ENCODE measurements at regions not wholly inside any gene's neighbourhood (a gene's known extent, or its start where the extent isn't known, plus 50 kb on each side); places are given as distances from the start of the nearest gene placed in this dataset.
A peak's percentile ranks its signal among the peaks of the same experiment; 100 is the strongest.
"Not testable (repeated sequence)": the region's sequence is repeated elsewhere in the genome, so short reads cannot be mapped to it uniquely, and the experiment has no call there.

DNA sequence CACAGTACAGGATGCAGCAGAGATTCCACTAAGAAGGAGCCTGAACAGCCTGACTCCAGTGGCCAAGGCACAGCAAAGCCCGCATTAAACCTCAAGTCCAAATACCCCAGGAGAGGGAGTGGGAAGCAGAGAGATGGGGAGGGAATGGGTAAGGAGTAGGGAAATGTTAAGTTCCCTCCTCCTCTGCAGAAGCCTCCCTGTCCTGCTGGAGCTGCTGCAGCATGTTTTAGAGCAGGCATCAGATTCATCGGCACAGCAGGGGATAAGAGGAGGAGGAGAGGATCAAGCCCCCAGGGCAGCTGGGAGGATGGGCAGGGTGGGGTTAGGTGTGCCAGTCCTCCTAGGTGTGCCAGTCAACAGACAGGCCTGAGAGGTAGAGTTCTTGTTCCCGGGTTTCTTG, 709.7 kb downstream of the PTPRU start:
- no peak for DNase-seq (ENCODE audit: low spot score)

DNA sequence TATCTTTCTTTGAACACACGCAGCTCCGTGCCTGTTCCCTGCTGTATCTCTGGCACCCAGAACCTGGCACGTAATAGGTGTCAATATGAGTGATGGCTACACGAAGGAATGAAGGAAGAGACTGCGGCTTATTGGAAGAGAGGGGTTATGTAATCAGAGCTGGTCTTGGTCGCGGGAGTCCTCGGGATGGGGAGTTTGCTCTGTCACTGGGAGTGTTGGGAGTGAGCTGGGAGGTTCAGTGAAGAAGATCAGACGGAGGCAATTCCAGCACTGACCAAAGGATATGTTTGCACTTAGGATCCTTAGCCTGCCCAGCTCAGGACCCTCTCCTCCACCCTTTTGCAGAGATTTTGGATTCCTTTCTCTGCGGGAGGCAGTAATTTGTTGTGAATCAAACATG, 709.1 kb downstream of the PTPRU start:
- no peak for DNase-seq (ENCODE audit: low spot score)

DNA sequence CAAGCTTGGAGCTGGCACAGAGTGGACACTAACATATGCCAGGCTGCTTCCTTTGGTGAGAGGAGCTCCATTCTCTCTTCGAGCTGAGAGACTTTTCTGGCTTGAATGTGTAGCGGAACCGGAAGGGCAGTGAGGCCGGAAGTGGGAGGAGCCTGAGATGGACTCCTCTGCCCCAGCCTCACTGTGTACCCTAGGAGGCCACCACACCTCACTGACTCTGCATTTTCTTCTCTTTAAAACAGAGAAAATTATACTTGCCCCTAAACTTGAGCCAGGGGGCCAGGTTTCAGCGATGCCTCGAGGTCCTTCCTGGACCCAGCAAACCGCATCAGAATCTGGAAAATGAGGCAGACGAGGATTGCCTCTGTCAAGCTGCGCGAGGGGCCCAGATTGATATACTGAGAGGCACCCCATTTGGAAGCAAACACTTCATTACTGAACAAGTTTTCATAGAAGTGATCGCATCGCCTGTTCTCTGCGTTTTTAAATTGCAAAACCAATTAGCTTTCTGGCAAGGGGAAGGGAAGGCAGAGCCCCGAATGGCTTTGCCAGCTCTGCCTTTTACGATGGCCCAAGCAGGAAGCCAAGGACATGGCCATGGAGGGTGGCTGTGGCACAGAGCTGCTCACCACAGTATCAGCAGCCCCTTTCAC, 708.1 kb downstream of the PTPRU start:
- no peak for DNase-seq (ENCODE audit: low spot score)

DNA sequence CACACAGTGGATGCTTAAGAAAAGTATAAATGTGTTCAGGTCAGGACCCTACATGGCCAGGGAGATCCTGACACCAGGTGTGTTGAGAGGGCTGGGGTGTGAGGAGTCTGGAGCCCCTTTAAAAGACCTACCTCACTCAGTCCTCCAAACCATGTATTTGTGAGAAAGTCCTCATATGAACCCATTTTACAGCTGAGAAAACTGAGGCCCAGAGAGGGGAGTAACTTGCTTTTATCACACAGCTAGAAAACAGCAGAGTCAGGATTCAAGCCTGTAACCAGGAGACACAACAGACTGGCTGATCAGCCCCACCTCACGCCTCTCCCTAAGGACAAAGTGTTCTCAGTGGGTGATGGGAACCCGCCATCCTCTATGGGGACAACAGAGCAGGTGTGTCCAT, 706.7 kb downstream of the PTPRU start:
- DNase-seq (ENCODE audit: low spot score), result no peak

DNA sequence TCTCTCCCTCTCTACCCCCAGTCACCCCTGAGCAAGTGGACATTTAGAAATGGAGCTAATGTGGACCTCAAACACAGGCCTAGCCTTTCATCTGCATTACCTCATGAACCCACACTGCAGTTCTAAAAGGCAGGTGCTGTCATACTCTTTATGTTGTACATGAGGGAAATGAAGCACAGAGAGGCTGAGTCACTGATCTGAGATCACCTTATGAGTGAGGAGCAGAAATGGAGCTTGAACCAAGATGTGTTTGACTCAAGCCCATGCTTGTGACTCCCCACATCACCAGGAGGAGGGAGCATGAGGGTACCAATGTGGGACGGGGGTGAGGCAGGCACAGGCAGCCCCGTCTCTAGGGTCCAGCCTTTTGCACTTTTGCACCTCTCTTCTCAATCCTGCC, 702.8 kb downstream of the PTPRU start:
- DNase-seq (ENCODE audit: low spot score), result no peak

DNA sequence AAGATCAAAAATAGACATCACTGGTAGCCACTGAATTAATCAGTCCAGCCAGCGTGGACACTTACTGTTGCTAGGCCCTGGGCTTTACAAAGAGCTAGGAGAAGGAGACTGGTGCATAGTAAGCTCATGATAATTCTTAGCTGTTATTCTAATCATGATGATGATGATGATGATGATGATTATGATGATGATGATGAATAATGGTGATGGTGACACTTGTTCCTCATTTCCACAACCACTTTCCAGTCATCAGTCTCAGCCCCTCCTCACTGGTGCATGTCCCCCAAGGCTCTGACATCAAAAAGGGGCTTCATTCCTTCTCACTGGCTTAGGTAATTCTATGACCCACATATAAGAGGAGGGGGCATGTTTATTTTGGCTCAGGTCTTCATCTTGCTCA, 701.0 kb downstream of the PTPRU start:
- no peak for DNase-seq (ENCODE audit: low spot score)

DNA sequence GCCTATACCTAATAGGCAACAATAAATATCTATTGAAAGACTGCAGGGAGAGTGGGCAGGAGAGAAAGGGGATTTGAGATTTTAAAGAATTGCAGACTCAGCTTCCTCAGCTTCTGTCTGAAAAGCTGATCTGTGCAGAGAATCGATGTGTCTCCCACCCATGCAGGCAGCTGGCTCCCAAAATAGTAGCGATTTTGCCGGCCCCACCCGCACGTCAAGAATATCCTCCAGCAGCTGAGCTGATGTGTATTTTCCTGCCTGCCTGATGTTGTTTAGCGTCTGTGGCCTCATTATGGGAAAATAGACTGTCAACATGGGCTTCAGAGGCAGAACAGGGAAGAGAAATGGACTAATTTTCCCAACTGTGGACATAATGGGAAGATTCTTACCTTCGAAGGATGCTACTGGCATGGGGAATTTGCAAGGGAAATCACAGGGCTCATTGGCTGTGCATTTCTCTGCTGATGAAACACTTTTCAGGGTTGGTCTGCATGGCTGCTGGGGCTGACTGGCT, 699.8 kb downstream of the PTPRU start:
- DNase-seq (ENCODE audit: low spot score), result no peak

DNA sequence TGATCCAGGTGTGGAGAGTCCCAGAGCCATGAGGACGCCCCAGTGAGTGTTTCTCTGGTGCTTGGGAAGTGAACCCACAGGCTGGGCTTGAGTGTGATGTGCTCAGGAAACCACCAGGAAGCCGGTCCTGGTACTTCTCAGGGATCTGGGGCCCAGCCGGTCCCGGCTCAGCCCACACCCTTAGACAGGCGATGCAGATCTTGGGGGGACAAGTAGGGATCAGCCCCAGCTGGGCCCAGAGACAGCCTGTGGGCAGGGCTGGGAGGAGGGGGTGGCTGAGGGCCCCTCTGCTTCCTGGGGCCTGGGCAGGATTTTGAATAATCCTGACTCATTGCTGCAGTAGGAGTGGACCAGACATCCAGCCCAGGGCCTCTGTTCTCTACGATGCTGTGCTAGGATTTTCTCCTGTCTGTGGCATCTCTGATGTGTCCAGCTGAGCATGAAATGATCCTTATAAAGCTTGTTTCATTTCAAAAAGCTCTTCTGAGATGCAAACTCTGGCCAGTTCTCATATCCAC, 698.0 kb downstream of the PTPRU start:
- DNase-seq (ENCODE audit: low spot score), result no peak

DNA sequence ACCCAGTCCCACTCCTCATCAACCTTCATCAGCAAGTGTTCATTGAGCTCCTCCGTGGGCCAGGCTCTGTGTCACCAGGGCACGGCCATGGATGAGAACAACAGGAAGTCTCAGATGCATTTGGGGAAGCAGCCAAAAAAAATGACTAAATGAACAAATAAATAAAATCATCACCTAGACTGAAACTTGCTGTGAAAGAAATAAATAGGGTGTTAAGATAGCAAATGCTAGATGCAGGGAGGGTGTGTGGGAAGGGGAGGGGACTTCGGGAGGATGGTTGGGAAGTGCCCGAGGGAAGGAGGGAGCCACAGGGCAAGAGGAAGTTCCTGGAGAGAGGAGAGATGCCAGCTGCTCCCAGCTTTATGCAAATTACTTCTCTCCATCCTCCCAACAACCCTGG, 696.7 kb downstream of the PTPRU start:
- peak; percentile 56 for DNase-seq (ENCODE audit: low spot score)

DNA sequence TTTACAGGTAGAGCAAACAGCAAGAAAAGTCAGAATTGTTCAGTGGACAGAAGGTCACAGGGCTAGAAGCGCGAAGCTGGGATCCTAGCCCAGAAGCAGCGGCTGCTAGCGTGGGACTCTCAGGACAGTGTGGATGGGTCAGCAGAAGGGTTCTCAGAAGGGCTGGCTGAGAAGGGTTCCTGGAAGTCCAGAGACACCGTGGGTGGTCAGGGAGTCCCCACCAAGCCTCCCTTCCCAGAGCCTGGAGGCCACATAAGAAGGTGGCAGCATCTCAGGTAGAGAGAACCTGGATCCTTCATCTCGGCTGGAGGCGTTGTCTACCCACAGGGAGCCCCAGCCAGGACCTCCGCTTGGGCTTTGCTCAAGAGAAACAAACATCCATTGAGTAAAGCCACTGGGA, 696.3 kb downstream of the PTPRU start:
- no peak for DNase-seq (ENCODE audit: low spot score)

DNA sequence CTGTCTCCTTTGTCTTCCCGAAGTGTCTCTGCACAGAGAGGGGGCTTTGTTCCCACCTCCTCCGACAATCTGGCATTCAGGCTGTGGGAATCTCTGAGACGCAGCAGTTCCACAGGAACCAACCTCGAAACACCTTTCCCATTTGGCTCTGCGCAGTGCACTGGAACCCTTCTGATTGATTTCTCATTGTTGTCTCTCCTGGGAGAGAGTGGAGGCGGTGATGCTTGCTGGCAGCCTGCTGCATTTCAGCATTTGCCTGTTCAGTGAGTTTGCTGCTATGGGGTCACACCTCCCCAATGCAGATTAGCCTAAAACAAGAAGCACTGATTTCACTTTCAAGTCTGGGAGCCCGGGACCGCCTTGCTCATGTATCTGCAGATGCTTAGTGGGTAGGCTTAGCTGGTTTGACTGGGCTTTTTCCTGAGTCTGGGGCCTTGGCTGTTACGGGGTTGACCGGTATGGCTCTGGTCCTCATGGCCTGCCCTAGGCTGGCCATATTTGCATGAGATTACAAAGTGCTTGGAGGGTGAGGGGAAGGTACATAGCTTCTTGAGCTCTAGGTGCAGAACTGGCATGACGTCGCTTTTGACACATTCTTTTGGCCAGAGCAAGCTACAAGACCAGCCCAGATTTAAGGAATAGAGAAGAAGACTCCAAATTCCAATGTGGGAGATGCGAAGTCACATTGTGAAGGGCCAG, 695.3 kb downstream of the PTPRU start:
- DNase-seq (ENCODE audit: low spot score), result no peak

DNA sequence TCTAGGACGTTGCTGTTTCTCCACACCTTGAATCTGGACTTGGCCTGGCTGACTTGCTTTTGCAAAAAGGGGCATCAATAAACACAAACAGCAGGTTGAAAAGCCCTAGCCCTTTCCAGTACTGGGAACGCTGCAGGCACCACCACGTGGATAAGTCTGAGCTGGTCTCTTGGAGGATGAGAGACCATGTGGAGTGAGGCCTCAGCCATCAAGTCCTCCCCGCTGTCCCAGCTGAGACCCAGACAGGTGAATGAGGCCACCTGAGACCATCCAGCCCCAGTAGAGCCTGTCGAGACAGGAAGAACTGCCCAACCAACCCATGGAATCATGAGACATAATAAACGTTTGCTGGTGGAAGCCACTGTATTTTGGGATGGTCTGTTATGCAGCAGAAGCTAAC, 688.7 kb downstream of the PTPRU start:
- no peak for DNase-seq (ENCODE audit: low spot score)

DNA sequence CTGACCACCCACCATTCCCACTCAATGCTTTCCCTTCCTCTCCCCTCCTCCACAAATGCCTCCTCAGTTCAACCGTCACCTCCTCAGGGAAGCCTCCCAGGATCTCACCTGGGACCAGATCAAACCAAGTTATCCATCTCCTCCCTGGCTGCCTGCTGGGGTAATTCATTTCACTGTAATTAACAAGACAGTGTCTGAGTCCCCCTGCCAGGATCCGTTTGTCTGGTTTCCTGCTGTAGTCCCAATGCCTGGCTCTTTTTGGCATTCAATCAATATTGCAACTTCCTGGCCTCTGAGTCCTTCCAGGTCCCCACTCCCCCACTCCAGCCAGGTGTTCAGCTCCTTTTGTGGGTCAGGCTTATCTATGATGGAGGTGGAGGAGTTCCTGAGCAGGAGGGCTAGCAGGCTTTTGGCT, 687.7 kb downstream of the PTPRU start:
- DNase-seq (ENCODE audit: low spot score), result no peak

DNA sequence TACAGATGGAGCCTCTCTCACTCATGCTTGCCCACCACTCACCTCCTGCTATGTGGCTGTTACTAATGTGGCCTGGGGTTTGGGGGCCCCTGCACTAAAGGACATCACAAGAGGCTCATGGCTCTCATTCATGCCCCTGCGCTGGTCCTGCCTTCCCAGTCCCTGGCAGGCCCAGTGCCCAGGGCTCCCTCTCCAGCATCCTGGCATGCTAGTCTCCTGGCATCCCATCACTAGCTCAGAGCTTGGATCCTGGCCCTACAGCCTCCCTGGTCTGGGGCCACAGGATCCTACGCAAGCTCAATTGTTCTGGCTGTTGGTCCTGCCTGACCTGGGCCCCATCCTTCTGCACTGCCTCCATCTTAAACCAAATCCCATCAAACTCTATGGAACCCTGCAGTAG, 685.4 kb downstream of the PTPRU start:
- DNase-seq (ENCODE audit: low spot score), result no peak

DNA sequence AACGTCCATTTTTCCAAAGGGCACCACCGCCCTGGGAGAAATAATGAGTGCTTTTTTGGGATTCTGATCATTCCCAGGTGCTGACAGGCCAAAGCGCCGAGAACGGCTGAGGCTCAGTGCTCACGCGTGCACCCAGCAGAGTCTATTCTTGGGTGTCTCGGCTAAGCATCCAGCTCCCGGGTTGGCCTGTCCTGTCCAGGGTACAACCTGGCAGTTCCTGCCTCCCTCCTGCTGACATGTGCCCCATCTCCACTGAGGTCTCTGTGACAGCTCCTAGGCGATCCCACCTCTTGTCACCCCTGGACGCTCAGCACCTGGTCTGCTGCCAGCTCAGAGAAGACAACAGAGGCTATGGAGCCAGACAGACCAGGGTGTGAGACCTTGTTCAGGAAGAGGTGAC, 684.5 kb downstream of the PTPRU start:
- no peak for DNase-seq (ENCODE audit: low spot score)

DNA sequence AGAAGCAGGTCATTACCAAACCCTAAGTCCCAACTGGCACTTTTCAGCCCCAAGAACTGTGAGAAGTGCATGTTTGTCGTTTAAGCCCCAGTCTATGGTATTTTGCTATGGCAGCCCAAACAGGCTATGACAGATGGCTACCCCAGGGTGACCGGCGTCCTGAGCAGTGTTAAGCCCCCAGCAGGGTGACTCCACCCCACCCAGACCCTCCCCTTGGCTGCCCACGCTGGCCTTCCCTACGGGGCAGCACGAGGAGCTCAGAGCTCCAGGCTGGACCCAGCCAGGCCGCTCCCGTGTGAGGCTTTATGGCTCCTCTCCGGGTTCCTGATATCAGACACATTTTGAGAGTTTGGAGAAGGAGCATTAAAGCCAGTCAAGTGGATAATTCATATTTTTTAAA, 684.0 kb downstream of the PTPRU start:
- no peak for DNase-seq (ENCODE audit: low spot score)

DNA sequence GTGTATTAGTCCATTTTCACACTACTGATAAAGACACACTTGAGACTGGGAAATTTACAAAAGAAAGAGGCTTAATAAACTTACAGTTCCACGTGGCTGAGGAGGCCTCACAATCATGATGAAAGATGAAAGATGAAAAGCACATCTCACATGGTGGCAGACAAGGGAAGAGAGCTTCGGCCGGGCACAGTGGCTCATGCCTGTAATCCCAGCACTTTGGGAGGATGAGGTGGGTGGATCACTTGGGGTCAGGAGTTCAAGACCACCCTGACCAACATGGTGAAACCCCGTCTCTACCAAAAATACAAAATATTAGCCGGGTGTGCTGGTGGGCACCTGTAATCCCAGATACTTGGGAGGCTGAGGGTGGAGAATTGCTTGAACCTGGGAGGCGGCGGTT, 682.7 kb downstream of the PTPRU start:
- DNase-seq (ENCODE audit: low spot score), result not testable (repeated sequence)

DNA sequence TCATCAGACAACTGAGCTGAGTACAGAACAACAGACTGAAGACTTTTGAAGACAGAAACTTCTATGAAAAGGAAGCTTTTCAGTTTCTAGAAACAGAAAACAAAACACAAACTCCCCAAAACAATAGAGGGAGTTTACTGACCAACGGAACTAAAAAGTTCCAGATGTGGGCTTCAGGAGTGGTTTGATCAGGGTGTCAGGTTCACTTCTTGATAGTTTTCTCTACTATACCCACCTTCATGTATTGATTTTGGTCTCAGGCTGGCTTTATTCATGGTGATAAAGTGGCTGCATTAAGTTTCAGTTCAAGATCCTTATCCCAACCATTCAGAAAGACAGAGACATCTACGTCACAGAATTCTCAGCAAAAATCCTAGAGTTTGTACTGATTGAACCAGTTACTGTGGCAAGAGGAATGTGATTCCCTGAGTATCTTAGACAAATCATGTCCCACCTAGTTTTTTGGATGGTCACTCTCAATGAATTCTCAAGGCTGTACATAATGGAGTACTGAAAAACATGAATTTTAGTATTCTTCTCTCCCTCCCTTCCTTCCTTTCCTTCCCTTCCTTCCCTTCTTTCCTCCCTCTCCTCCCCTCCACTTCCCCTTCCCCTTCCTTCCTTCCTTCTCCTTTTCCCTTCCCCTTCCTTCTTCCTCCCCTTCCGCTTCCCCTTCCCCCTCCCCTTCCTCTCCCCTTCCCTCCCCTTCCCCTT, 680.5 kb downstream of the PTPRU start:
- DNase-seq (ENCODE audit: low spot score), result no peak

DNA sequence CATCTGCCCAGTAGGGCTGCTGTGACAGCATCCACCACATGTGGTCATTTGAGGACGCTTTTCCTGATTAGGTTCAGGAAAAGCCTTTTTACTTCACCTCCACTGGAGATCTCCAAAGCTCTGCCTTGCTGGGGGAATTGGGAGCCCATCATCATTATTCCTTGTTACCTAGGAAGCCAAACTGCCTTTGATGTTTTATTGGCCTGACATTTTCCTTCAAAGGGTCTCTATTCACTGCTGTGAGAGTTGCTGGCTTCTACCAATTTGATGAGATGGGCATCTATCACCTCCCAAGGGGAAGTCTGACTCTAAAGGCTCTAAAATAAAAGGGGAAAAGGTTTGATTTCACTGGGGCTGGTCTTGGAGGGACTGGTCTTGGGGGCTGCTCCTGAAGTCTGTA, 678.6 kb downstream of the PTPRU start:
- no peak for DNase-seq (ENCODE audit: low spot score)

DNA sequence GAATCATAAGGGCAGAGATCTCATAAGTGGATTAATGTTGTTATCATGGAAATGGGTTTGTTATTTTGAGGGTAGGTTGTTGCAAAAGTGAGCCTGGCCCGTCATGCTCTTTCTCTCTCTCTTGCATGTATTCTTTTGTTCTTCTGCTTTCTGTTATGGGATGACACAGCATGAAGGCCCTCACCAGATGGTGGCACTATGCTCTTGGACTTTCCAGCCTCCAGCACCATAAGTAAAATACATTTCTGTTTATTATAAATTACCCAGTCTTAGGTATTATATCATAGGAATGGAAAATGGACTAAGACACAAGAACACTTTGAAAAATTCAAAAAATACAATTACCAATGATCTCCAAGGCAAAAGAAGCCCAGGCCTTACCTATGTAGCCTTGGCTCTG, 676.1 kb downstream of the PTPRU start:
- no peak for DNase-seq (ENCODE audit: low spot score)

DNA sequence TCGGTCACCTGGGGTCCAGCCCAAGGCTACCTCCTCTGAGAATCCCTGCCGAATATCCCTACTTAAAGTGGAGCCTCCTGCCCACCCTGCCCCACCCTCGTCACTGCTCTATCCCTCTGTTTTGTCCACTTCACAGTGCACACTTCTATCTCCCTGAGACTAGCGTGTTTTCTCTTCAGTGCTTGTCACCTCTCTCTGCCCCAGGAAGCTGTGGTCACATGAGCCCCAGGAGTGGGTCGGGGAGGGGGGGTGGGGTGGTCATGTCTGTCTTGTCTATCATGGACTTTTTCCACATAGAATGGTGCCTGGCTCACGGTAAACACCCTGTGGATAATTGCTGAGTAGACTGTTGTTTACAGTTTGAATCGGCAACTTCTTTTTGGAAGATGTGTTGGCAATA, 673.6 kb downstream of the PTPRU start:
- DNase-seq (ENCODE audit: low spot score), result no peak

DNA sequence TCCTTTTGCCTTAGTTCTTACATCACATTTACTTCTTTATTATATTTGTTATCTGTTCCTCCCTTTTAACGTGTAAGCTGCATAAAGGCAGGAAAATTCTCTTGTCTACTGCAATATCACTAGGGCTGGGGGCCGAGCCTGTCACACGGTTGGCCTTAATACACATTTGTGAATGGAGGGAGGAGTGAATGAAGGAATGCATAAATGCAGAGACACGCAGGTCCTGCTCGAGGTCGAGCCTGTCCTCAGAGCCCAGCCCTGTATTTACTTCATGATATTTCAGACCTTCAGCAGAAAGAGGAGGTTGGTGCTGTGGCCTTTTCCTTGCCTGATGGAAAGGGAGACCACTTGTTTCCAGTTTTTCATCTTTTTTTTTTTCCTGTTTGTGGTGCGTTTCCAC, 671.3 kb downstream of the PTPRU start:
- no peak for DNase-seq (ENCODE audit: low spot score)

DNA sequence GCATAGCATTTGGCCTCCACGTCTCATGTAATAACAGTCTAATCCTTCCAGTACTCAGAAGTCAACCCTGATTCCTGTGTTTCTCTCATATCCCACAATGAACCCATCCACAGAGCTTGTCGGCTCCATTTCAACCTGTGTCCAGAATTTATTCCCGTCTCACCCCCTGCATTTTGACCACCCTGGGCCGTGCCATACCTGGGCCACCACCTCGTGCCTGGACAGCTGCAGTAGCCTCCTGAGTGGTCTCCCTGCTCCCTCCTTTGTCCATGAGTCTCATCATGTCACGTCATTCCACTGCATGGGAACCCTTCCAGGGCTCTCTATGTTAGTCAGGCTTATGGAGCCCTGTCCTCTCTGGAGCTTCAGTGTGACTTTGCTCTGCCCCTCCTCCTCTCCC, 670.6 kb downstream of the PTPRU start:
- DNase-seq (ENCODE audit: low spot score), result no peak

All from H4 (cell line).